ENCODE measurements at regions not wholly inside any gene's neighbourhood (a gene's known extent, or its start where the extent isn't known, plus 50 kb on each side); places are given as distances from the start of the nearest gene placed in this dataset.

GRCh38 chr3:40597441-40597840 is 72.7 kb downstream of the ZNF621 start:
- TF ChIP-seq CTCF (IDR thresholded peaks at IDR 0.05), result no peak
- no peak for TF ChIP-seq POLR2A (IDR thresholded peaks at IDR 0.05)

All from testis (tissue), 2 donors.